NAMALWA (cell line): ENCODE measurements at regions not wholly inside any gene's neighbourhood (a gene's known extent, or its start where the extent isn't known, plus 50 kb on each side); places are given as distances from the start of the nearest gene placed in this dataset.

Source experiments
- DNase-seq: peaks from one replicate; pipeline ENCODE4 v3.0.0-alpha.2; 2015; ENCODE audit warnings: low spot score

- no peak for DNase-seq
These were observed 478.5 kb downstream of the RASEF start for GRCh38 chr9:82584349-82584863.

- no peak for DNase-seq
These were observed 476.0 kb downstream of the RASEF start for GRCh38 chr9:82586918-82587356.

- DNase-seq, result no peak
These were observed 474.4 kb downstream of the RASEF start for GRCh38 chr9:82588301-82589180.

GRCh38 chr9:82590845-82591244 lies 472.1 kb downstream of the RASEF start:
- no peak for DNase-seq

GRCh38 chr9:82593501-82593900 lies 469.4 kb downstream of the RASEF start:
- DNase-seq, result no peak

- no peak for DNase-seq
These were observed 465.4 kb downstream of the RASEF start for GRCh38 chr9:82597241-82598203.

- no peak for DNase-seq
These were observed 464.5 kb downstream of the RASEF start for GRCh38 chr9:82598241-82599039.

GRCh38 chr9:82599336-82599949 lies 463.5 kb downstream of the RASEF start:
- DNase-seq, result no peak

- DNase-seq, result no peak
These were observed 462.2 kb downstream of the RASEF start for GRCh38 chr9:82600536-82601292.

- no peak for DNase-seq
These were observed 461.6 kb downstream of the RASEF start for GRCh38 chr9:82601293-82601771.

GRCh38 chr9:82604947-82605656 lies 457.8 kb downstream of the RASEF start:
- no peak for DNase-seq

- no peak for DNase-seq
These were observed 457.3 kb downstream of the RASEF start for GRCh38 chr9:82605657-82606031.

- no peak for DNase-seq
These were observed 456.9 kb downstream of the RASEF start for GRCh38 chr9:82606071-82606470.

GRCh38 chr9:82606492-82607382 lies 456.2 kb downstream of the RASEF start:
- peak; percentile 51 for DNase-seq

GRCh38 chr9:82608487-82608886 lies 454.5 kb downstream of the RASEF start:
- no peak for DNase-seq

- DNase-seq, result no peak
These were observed 450.0 kb downstream of the RASEF start for GRCh38 chr9:82612942-82613341.

GRCh38 chr9:82613498-82613897 lies 449.4 kb downstream of the RASEF start:
- no peak for DNase-seq

GRCh38 chr9:82616545-82616944 lies 446.4 kb downstream of the RASEF start:
- no peak for DNase-seq

GRCh38 chr9:82621447-82621846 lies 441.5 kb downstream of the RASEF start:
- no peak for DNase-seq
